NB4 (cell line): ENCODE measurements at regions not wholly inside any gene's neighbourhood (a gene's known extent, or its start where the extent isn't known, plus 50 kb on each side); places are given as distances from the start of the nearest gene placed in this dataset.

Source experiments
- MAX ChIP-seq: IDR thresholded peaks from 2 replicates; pipeline ENCODE4 v1.6.1; 2011; ENCODE audit warnings: low read depth, low read length
- MYC ChIP-seq: IDR thresholded peaks from 2 replicates; pipeline ENCODE4 v1.6.1; 2011; ENCODE audit warnings: low read depth, low read length
- POLR2A ChIP-seq: IDR thresholded peaks from 2 replicates; pipeline ENCODE4 v1.6.1; 2011; ENCODE audit warnings: mild to moderate bottlenecking; ENCODE audit not compliant: insufficient read length; ENCODE audit errors: extremely low read depth
- TF ChIP-seq, protein P1 (sequence below): IDR thresholded peaks from one replicate; pipeline ENCODE4 v1.5.1; 2012; ENCODE audit warnings: low read depth, low read length

DNA sequence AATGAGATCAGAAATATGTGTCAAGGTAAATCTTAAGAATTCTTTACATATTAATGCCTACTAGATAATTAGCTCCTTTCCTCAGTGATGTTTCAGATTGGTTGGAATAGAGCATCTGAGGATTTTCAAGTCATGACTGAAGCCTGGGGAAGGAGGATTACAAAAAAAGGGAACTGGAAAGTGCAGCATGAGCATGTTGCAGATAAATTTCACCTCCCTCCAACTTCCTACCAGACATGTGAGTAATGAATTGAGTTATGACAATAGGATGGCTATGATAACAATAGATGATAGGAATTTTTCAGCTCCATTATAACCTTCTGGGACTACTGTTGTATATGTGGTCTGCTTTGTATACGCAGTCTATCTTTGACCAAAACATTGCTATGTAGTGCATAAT, 104.2 kb upstream of the RAB18 start:
- TF ChIP-seq POLR2A (no peak), MAX (no peak), MYC (no peak)
- TF ChIP-seq, protein P1, sequence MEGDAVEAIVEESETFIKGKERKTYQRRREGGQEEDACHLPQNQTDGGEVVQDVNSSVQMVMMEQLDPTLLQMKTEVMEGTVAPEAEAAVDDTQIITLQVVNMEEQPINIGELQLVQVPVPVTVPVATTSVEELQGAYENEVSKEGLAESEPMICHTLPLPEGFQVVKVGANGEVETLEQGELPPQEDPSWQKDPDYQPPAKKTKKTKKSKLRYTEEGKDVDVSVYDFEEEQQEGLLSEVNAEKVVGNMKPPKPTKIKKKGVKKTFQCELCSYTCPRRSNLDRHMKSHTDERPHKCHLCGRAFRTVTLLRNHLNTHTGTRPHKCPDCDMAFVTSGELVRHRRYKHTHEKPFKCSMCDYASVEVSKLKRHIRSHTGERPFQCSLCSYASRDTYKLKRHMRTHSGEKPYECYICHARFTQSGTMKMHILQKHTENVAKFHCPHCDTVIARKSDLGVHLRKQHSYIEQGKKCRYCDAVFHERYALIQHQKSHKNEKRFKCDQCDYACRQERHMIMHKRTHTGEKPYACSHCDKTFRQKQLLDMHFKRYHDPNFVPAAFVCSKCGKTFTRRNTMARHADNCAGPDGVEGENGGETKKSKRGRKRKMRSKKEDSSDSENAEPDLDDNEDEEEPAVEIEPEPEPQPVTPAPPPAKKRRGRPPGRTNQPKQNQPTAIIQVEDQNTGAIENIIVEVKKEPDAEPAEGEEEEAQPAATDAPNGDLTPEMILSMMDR: no peak
